DND-41 (cell line): ENCODE measurements at regions not wholly inside any gene's neighbourhood (a gene's known extent, or its start where the extent isn't known, plus 50 kb on each side); places are given as distances from the start of the nearest gene placed in this dataset.

ENCODE experiments used
- ATAC-seq: fragments of 200-7000 bp; cut with Tn5 transposase; 3 replicates; pipeline ENCODE4 v1.9.1; 2021; ENCODE audit warnings: low read depth; ENCODE audit not compliant: insufficient read depth
- DNase-seq: peaks from one replicate; pipeline ENCODE4 v3.0.0-alpha.2; 2020
- H2AFZ ChIP-seq: 2 replicates; pipeline ENCODE4 v1.6.0; 2012; ENCODE audit warnings: low read depth, low read length
- H3K27ac ChIP-seq: 2 replicates; pipeline ENCODE4 v1.5.1; 2012; ENCODE audit warnings: low read length, inconsistent platforms
- H3K27me3 ChIP-seq: fragments of 200-600 bp; sonication (generic); 2 replicates; pipeline ENCODE4 v1.6.0; 2012; ENCODE audit warnings: low read length, mild to moderate bottlenecking, inconsistent platforms; ENCODE audit not compliant: insufficient read depth, poor library complexity
- H3K36me3 ChIP-seq: 2 replicates; pipeline ENCODE4 v1.5.1; 2012; ENCODE audit warnings: low read length, inconsistent platforms; ENCODE audit not compliant: insufficient read depth
- H3K4me1 ChIP-seq: 2 replicates; pipeline ENCODE4 v1.5.1; 2012; ENCODE audit warnings: mild to moderate bottlenecking, low read length; ENCODE audit not compliant: insufficient read depth
- H3K4me2 ChIP-seq: 2 replicates; pipeline ENCODE4 v1.6.0; 2012; ENCODE audit warnings: mild to moderate bottlenecking, moderate library complexity, low read length, inconsistent platforms; ENCODE audit not compliant: insufficient read depth
- H3K4me3 ChIP-seq, 2 experiments: fragments of 200-600 bp in 1 of 2; shearing (Covaris generic) in 1 of 2; 2 replicates each; pipeline ENCODE4 v1.5.1; 2012 to 2016; ENCODE audit warnings: inconsistent platforms in 2 of 2, low read length in 2 of 2, mild to moderate bottlenecking in 2 of 2, low read depth in 1 of 2, moderate library complexity in 1 of 2
- H3K79me2 ChIP-seq: 2 replicates; pipeline ENCODE4 v1.6.0; 2012; ENCODE audit warnings: low read length, inconsistent platforms; ENCODE audit not compliant: insufficient read depth
- H3K9ac ChIP-seq: 2 replicates; pipeline ENCODE4 v1.6.0; 2012; ENCODE audit warnings: low read depth, mild to moderate bottlenecking, inconsistent platforms, low read length, moderate library complexity
- H3K9me3 ChIP-seq: 2 replicates; pipeline ENCODE4 v1.5.1; 2012; ENCODE audit warnings: low read length, moderate library complexity, mild to moderate bottlenecking, inconsistent platforms; ENCODE audit not compliant: insufficient read depth, severe bottlenecking
- H4K20me1 ChIP-seq: 2 replicates; pipeline ENCODE4 v1.6.0; 2012; ENCODE audit warnings: low read length; ENCODE audit not compliant: insufficient read depth
- EZH2 ChIP-seq: IDR thresholded peaks from 3 replicates; pipeline ENCODE4 v1.6.1; 2012; ENCODE audit warnings: borderline replicate concordance, low read depth, mild to moderate bottlenecking, moderate library complexity, low read length, inconsistent platforms; ENCODE audit not compliant: severe bottlenecking
- TF ChIP-seq, protein P1 (sequence below): IDR thresholded peaks from 2 replicates; pipeline ENCODE4 v1.5.1; 2012; ENCODE audit warnings: borderline replicate concordance, low read length, moderate library complexity, mild to moderate bottlenecking; ENCODE audit not compliant: poor library complexity, severe bottlenecking; ENCODE audit errors: extremely low read depth

DNA sequence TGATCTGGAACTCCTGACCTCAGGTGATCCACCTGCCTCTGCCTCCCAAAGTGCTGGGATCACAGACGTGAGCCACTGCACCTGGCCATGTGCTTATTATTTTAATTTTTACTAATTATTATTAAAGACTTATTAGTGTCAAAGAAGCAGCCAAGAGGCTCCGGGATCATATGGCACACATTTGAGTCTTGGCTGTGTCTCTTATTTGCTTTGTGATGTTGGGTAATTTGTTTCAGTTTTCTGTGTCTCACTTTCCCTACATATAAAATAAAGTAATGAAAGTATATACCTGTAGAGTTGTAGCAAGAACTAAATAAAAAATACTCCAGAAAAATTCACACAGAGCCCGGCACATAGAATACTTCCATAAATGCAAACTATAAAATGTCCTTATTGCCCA, 238.0 kb upstream of the TBL1XR1 start:
- Histone ChIP-seq H4K20me1 (no peaks in the 10 kb centered on the region), H3K27ac (no peak overlapping the region), H3K4me1 (no peaks in the 10 kb centered on the region), H3K9me3 (no peaks in the 10 kb centered on the region), H3K79me2 (no peaks in the 10 kb centered on the region), H3K27me3 (no peaks in the 10 kb centered on the region), H3K4me3 (no peak overlapping the region), H3K4me2 (no peak overlapping the region), H3K36me3 (no peaks in the 10 kb centered on the region), H3K9ac (no peak overlapping the region), H2AFZ (no peak overlapping the region; the same call in 1 of the 2 replicates)
- DNase-seq (no peak), ATAC-seq (no peak)
- no peak for TF ChIP-seq EZH2
- TF ChIP-seq, protein P1, sequence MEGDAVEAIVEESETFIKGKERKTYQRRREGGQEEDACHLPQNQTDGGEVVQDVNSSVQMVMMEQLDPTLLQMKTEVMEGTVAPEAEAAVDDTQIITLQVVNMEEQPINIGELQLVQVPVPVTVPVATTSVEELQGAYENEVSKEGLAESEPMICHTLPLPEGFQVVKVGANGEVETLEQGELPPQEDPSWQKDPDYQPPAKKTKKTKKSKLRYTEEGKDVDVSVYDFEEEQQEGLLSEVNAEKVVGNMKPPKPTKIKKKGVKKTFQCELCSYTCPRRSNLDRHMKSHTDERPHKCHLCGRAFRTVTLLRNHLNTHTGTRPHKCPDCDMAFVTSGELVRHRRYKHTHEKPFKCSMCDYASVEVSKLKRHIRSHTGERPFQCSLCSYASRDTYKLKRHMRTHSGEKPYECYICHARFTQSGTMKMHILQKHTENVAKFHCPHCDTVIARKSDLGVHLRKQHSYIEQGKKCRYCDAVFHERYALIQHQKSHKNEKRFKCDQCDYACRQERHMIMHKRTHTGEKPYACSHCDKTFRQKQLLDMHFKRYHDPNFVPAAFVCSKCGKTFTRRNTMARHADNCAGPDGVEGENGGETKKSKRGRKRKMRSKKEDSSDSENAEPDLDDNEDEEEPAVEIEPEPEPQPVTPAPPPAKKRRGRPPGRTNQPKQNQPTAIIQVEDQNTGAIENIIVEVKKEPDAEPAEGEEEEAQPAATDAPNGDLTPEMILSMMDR: no peak

DNA sequence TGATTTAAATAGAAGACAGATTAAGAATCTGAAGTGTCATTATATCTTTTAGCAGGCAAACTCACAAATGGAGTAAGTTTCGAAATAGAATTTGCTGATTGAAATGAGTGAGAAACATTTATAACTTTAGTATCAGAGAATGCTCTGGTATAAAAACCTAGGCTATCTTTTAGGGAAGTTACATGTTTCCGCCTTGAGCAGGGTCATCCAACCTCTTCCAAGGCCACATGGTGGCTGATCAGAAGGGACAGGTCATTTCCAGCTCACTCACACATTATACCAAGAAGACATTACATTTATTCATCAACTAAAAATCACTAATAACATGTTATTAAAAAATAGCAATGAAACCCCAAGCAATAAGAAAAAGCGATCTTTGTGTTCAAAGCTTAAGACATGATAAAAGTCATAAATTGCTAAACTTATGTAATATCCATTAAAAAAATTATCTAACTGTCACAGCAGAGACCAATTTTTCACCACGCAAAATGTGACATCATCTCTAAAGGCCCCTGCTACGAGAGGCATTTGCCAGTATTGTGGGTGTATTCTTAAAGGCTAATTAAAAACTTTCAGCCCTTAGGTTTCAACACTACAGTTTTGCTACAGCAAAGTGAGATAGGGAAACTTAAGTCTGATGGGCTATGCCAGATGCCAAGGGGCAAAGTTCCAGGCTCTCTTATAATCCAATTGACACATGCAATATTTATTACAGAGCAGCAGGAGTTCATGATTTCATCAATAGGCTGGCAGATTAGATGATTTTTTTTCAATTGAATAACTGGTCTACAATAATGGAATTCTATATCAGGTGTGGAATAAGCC, 240.4 kb upstream of the TBL1XR1 start:
- no peak overlapping the region for H3K9ac ChIP-seq
- DNase-seq (no peak), ATAC-seq (no peak)
- H3K79me2 ChIP-seq: no peaks in the 10 kb centered on the region
- no peaks in the 10 kb centered on the region for H3K4me1 ChIP-seq
- H3K4me3 ChIP-seq: no peak overlapping the region
- H3K9me3 ChIP-seq: no peaks in the 10 kb centered on the region
- H3K27me3 ChIP-seq: no peaks in the 10 kb centered on the region
- TF ChIP-seq EZH2: no peak
- TF ChIP-seq, protein P1: no peak
- H4K20me1 ChIP-seq: no peaks in the 10 kb centered on the region
- no peaks in the 10 kb centered on the region for H3K36me3 ChIP-seq
- H2AFZ ChIP-seq: no peak overlapping the region
- no peak overlapping the region for H3K4me2 ChIP-seq
- H3K27ac ChIP-seq: no peak overlapping the region

DNA sequence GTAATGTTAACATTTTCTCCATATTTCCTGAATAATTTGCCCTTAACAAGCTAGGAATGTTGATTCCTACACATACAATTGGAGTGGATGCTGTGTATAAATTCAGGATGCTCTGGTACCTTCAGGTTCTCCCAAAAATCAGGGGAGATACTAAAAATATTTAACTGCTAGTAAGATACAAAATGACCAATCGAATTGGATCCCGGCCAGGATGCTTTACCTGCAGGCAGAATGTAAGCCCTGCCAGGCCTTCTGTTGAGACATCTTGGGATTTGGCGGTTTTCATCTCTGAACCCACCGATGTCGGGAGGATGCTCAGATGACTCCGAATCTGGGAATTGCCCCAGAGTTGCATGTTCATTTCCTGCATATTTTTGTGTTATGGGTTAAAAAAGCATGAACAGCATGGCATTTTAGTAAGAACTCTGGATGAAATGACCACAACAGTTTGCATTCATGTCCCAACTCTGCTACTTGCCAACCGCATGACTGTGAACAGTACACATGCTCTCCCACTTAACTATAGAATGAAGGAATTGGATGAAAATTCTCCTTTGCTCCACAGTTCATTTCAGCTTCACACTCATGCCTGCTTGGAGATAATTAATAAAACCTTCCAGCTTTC, 241.4 kb upstream of the TBL1XR1 start:
- Histone ChIP-seq H3K36me3 (no peaks in the 10 kb centered on the region), H3K27ac (no peak overlapping the region), H3K4me1 (no peaks in the 10 kb centered on the region), H3K4me3 (no peak overlapping the region), H3K27me3 (no peaks in the 10 kb centered on the region), H3K4me2 (no peak overlapping the region), H3K79me2 (no peaks in the 10 kb centered on the region), H4K20me1 (no peaks in the 10 kb centered on the region), H2AFZ (no peak overlapping the region), H3K9ac (no peak overlapping the region), H3K9me3 (no peaks in the 10 kb centered on the region)
- TF ChIP-seq, protein P1: no peak
- TF ChIP-seq EZH2: no peak
- ATAC-seq: no peak
- no peak for DNase-seq
